GM12878 (cell line): ENCODE measurements at regions not wholly inside any gene's neighbourhood (a gene's known extent, or its start where the extent isn't known, plus 50 kb on each side); places are given as distances from the start of the nearest gene placed in this dataset.
"Not testable (repeated sequence)": the region's sequence is repeated elsewhere in the genome, so short reads cannot be mapped to it uniquely, and the experiment has no call there.

Experiments
- ATAC-seq: fragments of 200-7000 bp; cut with Tn5 transposase; 3 replicates; pipeline ENCODE4 v1.9.1; 2020; ENCODE audit warnings: mild to moderate bottlenecking, moderate library complexity
- BruUV-seq: library from RNA; stranded (reverse); fragments of 400-500 nt; replicated peaks from 2 replicates; lab custom pipeline; 2021; lab: Mats Ljungman, UMichigan
- CTCF ChIA-PET: fragments of 300-600 bp; sonication (Branson Sonifier 250); formaldehyde crosslinking; extraction: SDS; loops from one replicate; lab custom pipeline; 2021; ENCODE audit warnings: inconsistent platforms; lab: Yijun Ruan, JAX
- POLR2A ChIA-PET: fragments of 350-600 bp; formaldehyde crosslinking; extraction: SDS; loops from one replicate; lab custom pipeline; 2021; ENCODE audit warnings: inconsistent platforms; lab: Charles Lee
- RAD21 ChIA-PET: fragments of 300-600 bp; sonication (Branson Sonifier 250); formaldehyde crosslinking; loops from one replicate; lab custom pipeline; 2023; ENCODE audit warnings: antibody characterized with exemption; ENCODE audit not compliant: unreplicated experiment; lab: Charles Lee
- SMC1A ChIA-PET: fragments of 300-600 bp; sonication (Branson Sonifier 250); formaldehyde crosslinking; loops from one replicate; lab custom pipeline; 2023; ENCODE audit not compliant: unreplicated experiment, uncharacterized antibody; lab: Charles Lee
- DNase-seq: peaks from one replicate; pipeline ENCODE4 v3.0.0-alpha.2; 2011; ENCODE audit warnings: low read depth, low spot score
- FAIRE-seq: peaks from 3 replicates; lab custom pipeline; 2011; peaks lifted over from hg19 to GRCh38; lab: Jason Lieb, UNC
- H2AFZ ChIP-seq: 2 replicates; pipeline ENCODE4 v1.6.0; 2011; ENCODE audit warnings: low read depth, low read length, control low read depth; ENCODE audit not compliant: control insufficient read depth
- H3K27ac ChIP-seq: 2 replicates; pipeline ENCODE4 v1.5.1; 2011; ENCODE audit warnings: control low read depth; ENCODE audit not compliant: control insufficient read depth, insufficient read depth
- H3K27me3 ChIP-seq, 2 experiments: replicated peaks in 1 of 2; 2 replicates each; pipeline versions ENCODE4 v1.6.0 to v1.6.1; 2011; ENCODE audit warnings: low read length in 1 of 2; ENCODE audit not compliant: control insufficient read depth in 2 of 2, insufficient read depth in 2 of 2
- H3K36me3 ChIP-seq, 2 experiments: 2 replicates each; pipeline ENCODE4 v1.5.1; 2011; ENCODE audit warnings: low read length in 1 of 2; ENCODE audit not compliant: control insufficient read depth in 2 of 2, insufficient read depth in 2 of 2
- H3K4me1 ChIP-seq: 2 replicates; pipeline ENCODE4 v1.6.1; 2011; ENCODE audit warnings: mild to moderate bottlenecking, low read length, moderate library complexity, mixed read lengths; ENCODE audit not compliant: control insufficient read depth, insufficient read depth
- H3K4me2 ChIP-seq: 2 replicates; pipeline ENCODE4 v1.6.0; 2011; ENCODE audit warnings: control low read depth; ENCODE audit not compliant: control insufficient read depth, insufficient read depth
- H3K4me3 ChIP-seq: fragments of 200-600 bp; sonication (generic); 2 replicates; pipeline ENCODE4 v1.5.1; 2016
- H3K79me2 ChIP-seq: 2 replicates; pipeline ENCODE4 v1.6.0; 2011; ENCODE audit warnings: low read length; ENCODE audit not compliant: control insufficient read depth, insufficient read depth
- H3K9ac ChIP-seq: 2 replicates; pipeline ENCODE4 v1.8.0; 2011; ENCODE audit warnings: low read length, control low read depth, mixed read lengths; ENCODE audit not compliant: control insufficient read depth, insufficient read depth
- H3K9me3 ChIP-seq: replicated peaks from 3 replicates; pipeline ENCODE4 v1.5.1; 2011; ENCODE audit warnings: mild to moderate bottlenecking, low read length; ENCODE audit not compliant: control insufficient read depth, insufficient read depth
- H4K20me1 ChIP-seq: 2 replicates; pipeline ENCODE4 v1.6.0; 2011; ENCODE audit not compliant: control insufficient read depth, insufficient read depth
- BCLAF1 ChIP-seq: fragments of 450-650 bp; IDR thresholded peaks from 2 replicates; pipeline ENCODE4 v1.6.1; 2017; ENCODE audit warnings: antibody characterized with exemption, mild to moderate bottlenecking, moderate library complexity
- CREM ChIP-seq: IDR thresholded peaks from 2 replicates; pipeline ENCODE4 v1.6.1; 2014; ENCODE audit warnings: antibody characterized with exemption, low read depth
- ZZZ3 ChIP-seq: IDR thresholded peaks from 2 replicates; pipeline ENCODE4 v1.6.1; 2011; ENCODE audit warnings: low read depth; ENCODE audit not compliant: control insufficient read depth, insufficient read length
- WGBS: methylation state at CpG from one replicate; pipeline ENCODE4 v1.1.6; 2016; ENCODE audit warnings: low lambda C conversion rate; ENCODE audit not compliant: insufficient replicate concordance, insufficient coverage; ENCODE audit errors: missing lambda C conversion rate; 5-methylcytosine and 5-hydroxymethylcytosine counted together
- in situ Hi-C: fragments of 300-500 bp; cut with MboI; formaldehyde crosslinking; loops from 9 replicates; pipeline ENCODE4 v1.14.3; 2018; ENCODE audit warnings: mixed read lengths
- intact Hi-C: fragments of 100-400 bp; cut with micrococcal nuclease; formaldehyde crosslinking; loops from one replicate; pipeline ENCODE4 v1.14.2; 2022; ENCODE audit not compliant: unreplicated experiment

GRCh38 chr12:84113666-84114065 is 798.9 kb downstream of the SLC6A15 start (continued):
- TF ChIP-seq CREM, result no peak
- no peak for TF ChIP-seq ZZZ3
- TF ChIP-seq BCLAF1, result no peak

GRCh38 chr12:84103886-84104285 is 808.7 kb downstream of the SLC6A15 start:
- H3K4me3 ChIP-seq, H3K36me3 ChIP-seq, intact Hi-C loops, H3K9me3 ChIP-seq, H3K4me2 ChIP-seq, FAIRE-seq, RAD21 ChIA-PET, H3K79me2 ChIP-seq, H3K9ac ChIP-seq, H3K27ac ChIP-seq, H2AFZ ChIP-seq, H4K20me1 ChIP-seq, H3K27me3 ChIP-seq, SMC1A ChIA-PET, H3K4me1 ChIP-seq, DNase-seq, BruUV-seq, ATAC-seq, POLR2A ChIA-PET: not testable (repeated sequence)
- in situ Hi-C loops, result loop anchor here (25.0 kb wide), 1 partner anchor 92 kb away; no protein-coding TSS in a partner anchor
- 60% methylated on average over 4 of the region's 4 CpGs for WGBS
- CTCF ChIA-PET, result interaction anchor here (0.9 kb wide), 1 partner anchor 281 kb away, joined by 3 read pairs; no protein-coding TSS in a partner anchor
